ENCODE measurements at regions not wholly inside any gene's neighbourhood (a gene's known extent, or its start where the extent isn't known, plus 50 kb on each side); places are given as distances from the start of the nearest gene placed in this dataset.

DNA sequence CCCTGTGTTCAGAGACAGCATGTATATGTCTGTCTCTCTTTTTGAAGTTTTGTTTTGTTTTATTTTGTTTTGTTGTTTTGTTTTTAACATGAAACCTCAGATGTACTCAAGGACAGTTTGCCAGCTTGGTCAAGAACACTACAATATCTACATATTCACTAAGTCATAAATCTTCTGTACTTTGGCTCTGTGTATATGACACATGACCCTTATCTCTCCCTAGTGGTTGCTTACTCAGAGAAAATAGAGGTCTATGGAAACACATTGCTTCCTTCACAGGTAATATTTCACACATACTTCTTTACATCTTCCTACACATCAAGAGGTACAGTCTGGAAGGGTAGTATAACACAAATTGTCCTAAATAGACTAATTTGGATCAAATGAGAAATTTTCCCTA is 312.6 kb upstream of the VRK2 start:
- H3K27me3 ChIP-seq (ENCODE audit: control insufficient read depth in 1 of 2, insufficient read depth in 2 of 2, low read length in 2 of 2) = no peaks in the 10 kb centered on the region
- H3K9ac ChIP-seq (ENCODE audit: insufficient read depth, low read depth, low read length) = no peak overlapping the region
- H3K4me3 ChIP-seq (replicated peaks in 1 of 3; ENCODE audit: insufficient read depth in 1 of 3, low read depth in 2 of 3, low read length in 3 of 3) = no peak overlapping the region
- no peak overlapping the region for H3K4me2 ChIP-seq (ENCODE audit: low read depth, low read length)
- no peak for ATAC-seq
- no peak for DNase-seq (ENCODE audit: low spot score)
- intact Hi-C loops (cut with micrococcal nuclease; ENCODE audit: unreplicated experiment) (no loop called here), in situ Hi-C loops (cut with HindIII; ENCODE audit: extremely low pct_ligation_motif_present, low pct_unique_long_range_greater_than_20kb) (no loop called here)
- H3K36me3 ChIP-seq (replicated peaks in 1 of 2; ENCODE audit: control insufficient read depth in 1 of 2, insufficient read depth in 2 of 2, low read length in 2 of 2) = no peaks in the 10 kb centered on the region
- ChIA-PET POLR2A (no interaction called here), CTCF (ENCODE audit: low intra/inter-chr PET ratio, low total read pairs) (no interaction called here)
- no peaks in the 10 kb centered on the region for H3K4me1 ChIP-seq (ENCODE audit: insufficient read depth, low read length)
- no peak overlapping the region for H3K27ac ChIP-seq (ENCODE audit: extremely low read length, insufficient read depth, low read length)
- no peaks in the 10 kb centered on the region for H3K9me3 ChIP-seq (ENCODE audit: low read length)
- H3K79me2 ChIP-seq (ENCODE audit: insufficient read depth, low read length) = no peaks in the 10 kb centered on the region
- no peak for TF ChIP-seq KMT2A (CRISPR knock-in tag; IDR thresholded peaks at IDR 0.05)
- TF ChIP-seq, protein P1, sequence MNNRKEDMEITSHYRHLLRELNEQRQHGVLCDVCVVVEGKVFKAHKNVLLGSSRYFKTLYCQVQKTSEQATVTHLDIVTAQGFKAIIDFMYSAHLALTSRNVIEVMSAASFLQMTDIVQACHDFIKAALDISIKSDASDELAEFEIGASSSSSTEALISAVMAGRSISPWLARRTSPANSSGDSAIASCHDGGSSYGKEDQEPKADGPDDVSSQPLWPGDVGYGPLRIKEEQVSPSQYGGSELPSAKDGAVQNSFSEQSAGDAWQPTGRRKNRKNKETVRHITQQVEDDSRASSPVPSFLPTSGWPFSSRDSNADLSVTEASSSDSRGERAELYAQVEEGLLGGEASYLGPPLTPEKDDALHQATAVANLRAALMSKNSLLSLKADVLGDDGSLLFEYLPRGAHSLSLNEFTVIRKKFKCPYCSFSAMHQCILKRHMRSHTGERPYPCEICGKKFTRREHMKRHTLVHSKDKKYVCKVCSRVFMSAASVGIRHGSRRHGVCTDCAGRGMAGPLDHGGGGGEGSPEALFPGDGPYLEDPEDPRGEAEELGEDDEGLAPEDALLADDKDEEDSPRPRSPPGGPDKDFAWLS (CRISPR knock-in tag; IDR thresholded peaks at IDR 0.05; ENCODE audit: borderline replicate concordance) = no peak
- TF ChIP-seq ZNF781 (CRISPR knock-in tag; IDR thresholded peaks at IDR 0.05; ENCODE audit: borderline replicate concordance, not compliant biosample characterization) = no peak
- no peak for TF ChIP-seq ZNF235 (CRISPR knock-in tag; IDR thresholded peaks at IDR 0.05; ENCODE audit: borderline replicate concordance)
- no peak for TF ChIP-seq NFYC (CRISPR knock-in tag; IDR thresholded peaks at IDR 0.05)
- TF ChIP-seq ZNF143 (CRISPR knock-in tag; IDR thresholded peaks at IDR 0.05) = no peak
- TF ChIP-seq, protein P2, sequence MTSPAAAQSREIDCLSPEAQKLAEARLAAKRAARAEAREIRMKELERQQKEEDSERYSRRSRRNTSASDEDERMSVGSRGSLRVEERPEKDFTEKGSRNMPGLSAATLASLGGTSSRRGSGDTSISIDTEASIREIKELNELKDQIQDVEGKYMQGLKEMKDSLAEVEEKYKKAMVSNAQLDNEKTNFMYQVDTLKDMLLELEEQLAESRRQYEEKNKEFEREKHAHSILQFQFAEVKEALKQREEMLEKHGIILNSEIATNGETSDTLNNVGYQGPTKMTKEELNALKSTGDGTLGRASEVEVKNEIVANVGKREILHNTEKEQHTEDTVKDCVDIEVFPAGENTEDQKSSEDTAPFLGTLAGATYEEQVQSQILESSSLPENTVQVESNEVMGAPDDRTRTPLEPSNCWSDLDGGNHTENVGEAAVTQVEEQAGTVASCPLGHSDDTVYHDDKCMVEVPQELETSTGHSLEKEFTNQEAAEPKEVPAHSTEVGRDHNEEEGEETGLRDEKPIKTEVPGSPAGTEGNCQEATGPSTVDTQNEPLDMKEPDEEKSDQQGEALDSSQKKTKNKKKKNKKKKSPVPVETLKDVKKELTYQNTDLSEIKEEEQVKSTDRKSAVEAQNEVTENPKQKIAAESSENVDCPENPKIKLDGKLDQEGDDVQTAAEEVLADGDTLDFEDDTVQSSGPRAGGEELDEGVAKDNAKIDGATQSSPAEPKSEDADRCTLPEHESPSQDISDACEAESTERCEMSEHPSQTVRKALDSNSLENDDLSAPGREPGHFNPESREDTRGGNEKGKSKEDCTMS (CRISPR knock-in tag; conservative IDR thresholded peaks at IDR 0.05) = no peak
- no peak for TF ChIP-seq SP1 (IDR thresholded peaks at IDR 0.05)
- no peak for TF ChIP-seq SP1 (CRISPR knock-in tag; IDR thresholded peaks at IDR 0.05)
- no peak for TF ChIP-seq NCOA5 (CRISPR knock-in tag; IDR thresholded peaks at IDR 0.05)
- TF ChIP-seq, protein P3, sequence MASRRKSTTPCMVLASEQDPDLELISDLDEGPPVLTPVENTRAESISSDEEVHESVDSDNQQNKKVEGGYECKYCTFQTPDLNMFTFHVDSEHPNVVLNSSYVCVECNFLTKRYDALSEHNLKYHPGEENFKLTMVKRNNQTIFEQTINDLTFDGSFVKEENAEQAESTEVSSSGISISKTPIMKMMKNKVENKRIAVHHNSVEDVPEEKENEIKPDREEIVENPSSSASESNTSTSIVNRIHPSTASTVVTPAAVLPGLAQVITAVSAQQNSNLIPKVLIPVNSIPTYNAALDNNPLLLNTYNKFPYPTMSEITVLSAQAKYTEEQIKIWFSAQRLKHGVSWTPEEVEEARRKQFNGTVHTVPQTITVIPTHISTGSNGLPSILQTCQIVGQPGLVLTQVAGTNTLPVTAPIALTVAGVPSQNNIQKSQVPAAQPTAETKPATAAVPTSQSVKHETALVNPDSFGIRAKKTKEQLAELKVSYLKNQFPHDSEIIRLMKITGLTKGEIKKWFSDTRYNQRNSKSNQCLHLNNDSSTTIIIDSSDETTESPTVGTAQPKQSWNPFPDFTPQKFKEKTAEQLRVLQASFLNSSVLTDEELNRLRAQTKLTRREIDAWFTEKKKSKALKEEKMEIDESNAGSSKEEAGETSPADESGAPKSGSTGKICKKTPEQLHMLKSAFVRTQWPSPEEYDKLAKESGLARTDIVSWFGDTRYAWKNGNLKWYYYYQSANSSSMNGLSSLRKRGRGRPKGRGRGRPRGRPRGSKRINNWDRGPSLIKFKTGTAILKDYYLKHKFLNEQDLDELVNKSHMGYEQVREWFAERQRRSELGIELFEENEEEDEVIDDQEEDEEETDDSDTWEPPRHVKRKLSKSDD (CRISPR knock-in tag; IDR thresholded peaks at IDR 0.05; ENCODE audit: low read depth) = no peak
- TF ChIP-seq ZMYM4 (CRISPR knock-in tag; IDR thresholded peaks at IDR 0.05) = no peak
- no peak for TF ChIP-seq ZNF546 (CRISPR knock-in tag; conservative IDR thresholded peaks at IDR 0.05)
- no peak overlapping the region for H2AFZ ChIP-seq (ENCODE audit: low read length)
- no TSS peak for BruUV-seq (replicated peaks)
- no peaks in the 10 kb centered on the region for H4K20me1 ChIP-seq (ENCODE audit: insufficient read depth, low read length)
- no peak for FAIRE-seq
